ENCODE measurements at regions not wholly inside any gene's neighbourhood (a gene's known extent, or its start where the extent isn't known, plus 50 kb on each side); places are given as distances from the start of the nearest gene placed in this dataset.

GRCh38 chr18:60010513-60010912 is 110.7 kb downstream of the PMAIP1 start:
- intact Hi-C loops (cut with DNase I; ENCODE audit: low total_unique reads) = no loop called here
- Histone ChIP-seq H3K4me1 (no peaks in the 10 kb centered on the region), H3K27me3 (no peaks in the 10 kb centered on the region), H3K27ac (no peak overlapping the region), H3K4me3 (no peak overlapping the region), H3K9me3 (peaks cover 0 to 5% (median 0%) of the 10 kb centered on the region in 3 donors), H3K36me3 (no peaks in the 10 kb centered on the region)
- no peak for DNase-seq
- TF ChIP-seq CTCF (IDR thresholded peaks at IDR 0.05) = no peak

DNA sequence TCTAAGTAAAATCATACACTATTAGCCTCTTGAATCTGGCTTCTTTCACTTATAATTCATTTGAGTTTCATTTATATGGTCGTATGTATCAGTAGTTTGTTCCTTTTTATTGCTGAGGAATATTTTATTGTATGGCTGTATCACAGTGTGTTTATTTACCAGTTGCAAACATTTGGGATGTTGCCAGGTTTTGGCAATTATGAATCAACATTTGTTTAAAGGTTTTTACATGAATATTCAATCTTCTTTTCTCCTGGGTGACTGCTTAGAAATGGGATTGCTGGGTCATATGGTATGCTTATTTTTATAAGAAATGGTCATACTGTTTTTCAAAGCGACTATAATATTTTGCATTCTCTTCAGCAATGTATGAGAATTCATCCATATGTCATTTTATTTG is 107.9 kb downstream of the PMAIP1 start:
- no peak for TF ChIP-seq CTCF (IDR thresholded peaks at IDR 0.05)
- Histone ChIP-seq H3K36me3 (no peaks in the 10 kb centered on the region), H3K4me3 (no peak overlapping the region), H3K4me1 (no peaks in the 10 kb centered on the region), H3K27ac (no peak overlapping the region), H3K9me3 (peaks cover 0 to 5% (median 0%) of the 10 kb centered on the region in 3 donors), H3K27me3 (no peaks in the 10 kb centered on the region)
- no peak for DNase-seq
- intact Hi-C loops (cut with DNase I; ENCODE audit: low total_unique reads) = no loop called here

DNA sequence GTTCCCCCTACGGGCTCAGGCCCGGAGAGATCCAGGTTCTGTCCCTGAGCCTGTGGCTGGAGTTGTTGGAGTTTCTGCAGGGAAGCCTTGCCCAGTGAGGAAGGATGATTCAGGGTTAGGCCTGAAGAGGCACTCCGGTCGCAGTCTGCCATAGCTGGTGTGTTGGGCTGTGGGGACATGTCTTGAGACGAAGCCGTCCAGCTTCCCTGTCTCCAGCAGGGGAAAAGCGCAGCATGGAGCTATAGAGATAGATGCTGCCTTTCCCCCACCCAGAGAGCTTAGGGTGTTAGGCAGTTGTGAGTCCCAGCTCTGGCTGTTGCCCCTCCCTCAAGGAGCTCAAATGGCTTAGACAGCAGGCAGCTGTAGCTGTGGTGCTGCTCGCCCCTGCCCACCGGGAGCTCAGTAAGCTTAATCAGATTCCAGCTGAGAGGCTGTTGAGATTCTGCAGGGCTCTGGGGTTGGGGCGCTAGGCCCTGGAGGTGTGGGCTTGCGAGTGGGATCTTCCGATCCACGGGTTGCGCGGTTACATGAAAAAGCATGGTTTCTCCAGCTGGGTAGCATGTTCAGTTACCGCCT is 103.9 kb downstream of the PMAIP1 start:
- TF ChIP-seq CTCF (IDR thresholded peaks at IDR 0.05) = no peak
- intact Hi-C loops (cut with DNase I; ENCODE audit: low total_unique reads) = no loop called here
- H3K27ac ChIP-seq = no peak overlapping the region

DNA sequence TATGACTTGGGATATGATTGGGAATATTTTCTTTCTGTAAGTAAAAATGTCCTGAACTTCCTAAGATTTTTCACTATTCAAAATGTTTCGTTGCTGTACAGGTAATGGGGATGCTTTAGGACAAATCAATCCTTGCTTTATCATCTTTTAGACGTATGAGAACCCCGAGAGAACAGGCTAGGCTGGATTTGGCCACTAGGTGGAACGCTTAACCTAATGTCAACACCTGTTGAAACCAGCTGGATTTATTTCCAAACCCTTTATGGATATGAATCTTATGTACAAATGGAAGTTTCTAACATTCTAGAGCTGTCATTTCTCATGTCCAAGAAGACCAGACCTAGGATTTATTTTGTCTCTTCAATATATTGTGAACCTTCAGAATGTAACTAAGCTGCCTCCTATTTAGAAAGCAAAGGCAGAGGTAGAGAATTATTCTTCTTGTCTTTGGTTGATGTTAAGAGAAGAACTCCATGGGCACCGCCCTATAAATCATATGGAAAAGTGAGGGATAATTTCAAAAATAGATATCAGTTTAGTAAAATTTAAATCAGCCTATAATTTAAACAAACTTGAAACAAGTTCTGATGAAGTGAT is 96.7 kb downstream of the PMAIP1 start:
- Histone ChIP-seq H3K27ac (no peak overlapping the region), H3K4me1 (no peaks in the 10 kb centered on the region), H3K9me3 (no peaks in the 10 kb centered on the region), H3K4me3 (no peak overlapping the region), H3K36me3 (no peaks in the 10 kb centered on the region), H3K27me3 (no peaks in the 10 kb centered on the region)
- peak in 1 of 2 experiments; percentile 6 for TF ChIP-seq CTCF (IDR thresholded peaks at IDR 0.05)
- DNase-seq = no peak
- intact Hi-C loops (cut with DNase I; ENCODE audit: low total_unique reads) = loop anchor here (10.0 kb wide), 1 partner anchor 1498 kb away; no protein-coding TSS in a partner anchor

More for the DNA sequence above, 103.9 kb downstream of the PMAIP1 start:
- H3K9me3 ChIP-seq = no peaks in the 10 kb centered on the region
- no peak overlapping the region for H3K4me3 ChIP-seq
- H3K27me3 ChIP-seq = no peaks in the 10 kb centered on the region
- DNase-seq = no peak
- no peaks in the 10 kb centered on the region for H3K4me1 ChIP-seq
- H3K36me3 ChIP-seq = no peaks in the 10 kb centered on the region

GRCh38 chr18:59994357-59994756 is 94.6 kb downstream of the PMAIP1 start:
- Histone ChIP-seq H3K27ac (no peak overlapping the region), H3K4me1 (no peaks in the 10 kb centered on the region), H3K9me3 (no peaks in the 10 kb centered on the region), H3K4me3 (no peak overlapping the region), H3K27me3 (no peaks in the 10 kb centered on the region), H3K36me3 (no peaks in the 10 kb centered on the region)
- intact Hi-C loops (cut with DNase I; ENCODE audit: low total_unique reads) = loop anchor here (10.0 kb wide), 1 partner anchor 1500 kb away; no protein-coding TSS in a partner anchor
- DNase-seq = no peak
- TF ChIP-seq CTCF (IDR thresholded peaks at IDR 0.05) = no peak

All from tibial artery (tissue), 4 donors.